ENCODE measurements at regions not wholly inside any gene's neighbourhood (a gene's known extent, or its start where the extent isn't known, plus 50 kb on each side); places are given as distances from the start of the nearest gene placed in this dataset.

DNA sequence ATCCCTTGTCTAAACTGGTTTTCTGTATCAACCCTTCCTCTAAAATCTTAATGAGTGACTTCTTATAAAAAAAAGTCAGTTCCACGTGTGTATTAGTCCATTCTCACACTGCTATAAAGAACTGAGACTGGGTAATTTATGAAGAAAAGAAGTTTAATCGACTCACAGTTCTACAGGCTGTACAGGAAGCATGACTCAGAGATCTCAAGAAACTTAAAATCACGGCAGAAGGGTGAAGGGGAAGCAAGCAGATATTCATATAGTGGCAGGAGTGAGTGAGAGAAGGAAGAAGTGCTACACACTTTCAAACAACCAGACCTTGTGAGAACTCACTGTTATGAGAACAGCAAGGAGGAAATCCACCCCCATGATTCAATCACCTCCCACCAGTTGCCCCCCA lies 307.8 kb upstream of the ARRDC3 start:
- TF ChIP-seq CTCF (IDR thresholded peaks at IDR 0.05; ENCODE audit: insufficient read depth, low read length), result no peak
- no peak for TF ChIP-seq POLR2AphosphoS5 (IDR thresholded peaks at IDR 0.05; ENCODE audit: low read depth)
- TF ChIP-seq SPI1 (IDR thresholded peaks at IDR 0.05; ENCODE audit: borderline replicate concordance, low read depth), result no peak

All from HL-60 (cell line).